Dedifferentiated amniotic fluid mesenchymal stem cell (primary cell): ENCODE measurements at regions not wholly inside any gene's neighbourhood (a gene's known extent, or its start where the extent isn't known, plus 50 kb on each side); places are given as distances from the start of the nearest gene placed in this dataset.
"Not testable (repeated sequence)": the region's sequence is repeated elsewhere in the genome, so short reads cannot be mapped to it uniquely, and the experiment has no call there.

Experiments used
- DNase-seq: peaks from one replicate; pipeline ENCODE4 v3.0.0-alpha.2; 2016; ENCODE audit errors: extremely low spot score

DNA sequence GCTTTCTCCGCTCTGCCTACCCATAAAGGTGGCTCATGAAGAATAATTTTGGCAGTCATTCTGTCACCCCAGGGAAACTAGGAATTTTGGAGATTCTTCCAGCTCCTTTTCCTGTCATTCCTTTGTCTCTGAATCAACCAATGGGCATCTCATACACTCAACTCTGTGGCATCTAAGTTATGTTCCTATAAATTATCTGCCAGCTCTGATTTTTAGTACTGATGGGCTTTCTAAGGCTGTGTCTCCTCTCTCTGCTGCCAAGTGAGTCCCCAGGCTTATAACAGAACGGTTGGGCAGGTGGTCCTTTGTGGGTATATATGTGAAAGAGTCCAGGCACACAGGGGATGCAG, 226.8 kb downstream of the NMUR2 start:
- DNase-seq: no peak

DNA sequence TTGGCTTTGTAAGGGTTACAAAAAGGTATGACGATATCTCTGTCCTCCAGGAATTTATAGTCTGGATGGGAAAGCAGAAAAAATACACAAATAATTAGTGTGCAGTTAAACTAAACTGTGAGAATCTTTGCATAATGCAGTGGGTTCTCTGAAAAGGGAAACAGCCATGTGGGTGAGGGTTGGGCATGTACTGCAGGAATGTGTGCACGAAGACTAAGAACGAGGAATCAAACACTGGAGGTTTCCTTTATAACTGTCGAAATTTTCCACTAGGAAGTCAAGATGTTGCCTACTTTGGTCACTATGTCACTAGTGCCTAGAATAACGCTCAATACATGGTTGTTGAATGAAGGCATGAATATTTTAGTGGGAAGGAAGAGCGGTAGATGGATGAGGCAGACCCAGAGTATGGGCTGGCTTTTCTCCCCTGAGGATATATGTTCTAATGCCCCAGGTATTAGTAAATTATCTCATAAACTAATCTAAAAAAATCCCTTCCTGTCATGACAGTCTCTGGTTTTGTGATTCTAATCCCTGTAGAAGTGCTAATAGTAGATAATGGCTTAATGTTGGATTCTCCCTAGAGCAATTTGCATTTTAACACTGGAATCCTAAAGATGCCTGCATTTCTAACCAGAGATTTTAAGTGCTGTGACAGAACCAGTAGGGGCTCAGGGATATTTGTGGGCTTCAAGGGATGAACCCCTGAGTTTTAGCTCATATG, 227.3 kb downstream of the NMUR2 start:
- DNase-seq: no peak

DNA sequence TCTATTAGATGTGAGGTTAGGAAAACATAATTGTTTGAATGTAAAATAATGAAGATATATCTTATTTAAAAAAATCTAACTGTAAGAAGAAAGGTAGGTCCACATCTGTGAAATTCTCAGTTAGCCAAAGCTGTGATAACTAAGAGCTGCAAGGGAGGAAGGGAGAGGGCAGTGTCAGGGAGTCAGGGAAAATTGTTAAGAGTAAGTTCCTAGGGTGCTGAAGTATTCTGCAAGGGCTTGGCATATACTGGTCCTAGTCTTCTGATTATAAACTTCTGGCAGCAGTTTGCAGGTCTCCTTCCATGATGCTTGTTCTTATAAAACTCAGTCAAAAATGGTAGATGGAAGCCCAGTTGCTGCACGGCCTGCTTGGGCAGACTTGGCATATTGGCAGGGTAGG, 233.2 kb downstream of the NMUR2 start:
- DNase-seq: no peak

DNA sequence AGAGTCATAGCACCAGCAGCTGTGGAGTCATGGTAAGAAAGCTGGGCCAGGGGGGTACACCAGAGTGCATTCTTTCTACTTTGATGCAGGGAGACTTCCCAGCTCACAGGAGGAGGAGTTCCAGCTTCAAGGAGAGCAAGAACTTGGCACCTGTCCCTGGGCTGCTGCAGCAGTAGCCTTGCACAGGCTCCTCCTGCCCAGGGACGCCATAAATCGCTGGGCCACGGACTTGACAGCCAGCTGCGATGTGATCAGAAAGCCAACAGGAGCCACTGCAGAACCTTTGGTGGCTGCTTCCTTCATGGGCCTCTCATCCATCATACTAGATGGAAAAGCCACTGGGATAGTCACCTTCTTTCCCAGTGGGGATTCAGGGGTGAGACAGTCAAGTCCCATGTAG, 234.7 kb downstream of the NMUR2 start:
- DNase-seq: no peak

DNA sequence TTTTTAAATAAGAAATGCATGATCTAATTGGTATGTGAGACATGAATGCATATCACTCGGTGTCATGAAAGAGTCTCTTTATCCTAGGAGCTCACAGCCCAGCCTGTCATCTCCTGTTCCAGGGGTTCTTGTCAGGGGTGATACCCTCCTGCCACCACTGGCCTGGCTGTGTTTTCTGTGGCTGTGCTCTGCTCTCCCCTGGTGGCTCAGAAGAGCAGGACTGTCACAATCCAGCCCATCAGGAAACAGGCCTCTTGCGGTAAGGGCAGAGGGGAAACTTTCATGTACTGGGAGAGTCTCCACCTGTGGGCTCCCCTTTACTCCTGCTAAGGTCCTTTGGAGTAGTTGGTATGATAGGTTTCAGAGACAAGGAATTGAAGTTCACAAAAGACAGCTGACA, 240.2 kb upstream of the GLRA1 start:
- no peak for DNase-seq

DNA sequence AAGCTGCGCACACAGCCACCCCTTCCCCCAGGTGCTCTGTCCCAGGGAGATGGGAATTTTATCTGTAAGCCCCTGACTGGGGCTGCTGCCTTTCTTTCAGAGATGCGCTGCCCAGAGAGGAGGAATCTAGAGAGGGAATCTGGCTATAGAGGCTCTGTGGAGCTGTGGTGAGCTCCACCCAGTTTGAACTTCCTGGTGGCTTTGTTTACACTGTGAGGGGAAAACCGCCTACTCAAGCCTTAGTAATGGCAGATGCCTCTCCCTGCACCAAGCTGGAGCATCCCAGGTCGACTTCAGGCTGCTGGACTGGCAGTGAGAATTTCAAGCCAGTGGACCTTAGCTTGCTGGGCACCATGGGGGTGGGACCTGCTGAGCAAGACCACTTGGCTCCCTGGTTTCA, 235.2 kb upstream of the GLRA1 start:
- DNase-seq: not testable (repeated sequence)

DNA sequence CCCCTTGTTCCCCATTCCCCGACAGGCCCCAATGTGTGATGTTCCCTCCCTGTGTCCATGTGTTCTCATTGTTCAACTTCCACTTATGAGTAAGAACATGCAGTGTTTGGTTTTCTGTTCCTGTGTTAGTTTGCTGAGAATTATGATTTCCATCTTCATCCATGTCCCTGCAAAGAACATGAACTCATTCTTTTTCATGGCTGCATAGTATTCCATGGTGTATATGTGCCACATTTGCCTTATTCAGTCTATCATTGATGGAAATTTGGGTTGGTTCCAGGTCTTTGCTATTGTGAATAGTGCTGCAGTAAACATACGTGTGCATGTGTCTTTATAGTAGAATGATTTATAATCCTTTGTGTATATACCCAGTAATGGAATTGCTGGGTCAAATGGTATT, 229.8 kb upstream of the GLRA1 start:
- not testable (repeated sequence) for DNase-seq

DNA sequence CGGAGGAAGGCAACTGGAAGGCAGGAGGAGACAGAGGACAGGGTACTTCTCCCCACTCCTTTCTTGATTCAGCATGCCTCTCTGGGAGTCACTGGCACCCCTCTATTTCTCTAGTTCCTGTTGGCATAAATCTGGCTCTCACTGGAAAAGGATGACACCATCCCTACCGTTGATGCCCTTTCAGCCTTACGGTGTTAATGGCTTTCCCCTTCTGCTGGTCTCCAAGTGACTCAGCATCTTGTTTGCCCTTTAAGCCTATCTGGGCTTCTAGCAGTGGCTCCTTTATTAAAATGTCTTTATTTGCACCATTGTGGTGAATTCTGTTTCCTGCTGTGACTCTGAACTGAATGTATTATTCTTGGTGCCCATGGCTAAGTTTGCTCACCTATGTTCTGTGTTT, 227.3 kb upstream of the GLRA1 start:
- no peak for DNase-seq

DNA sequence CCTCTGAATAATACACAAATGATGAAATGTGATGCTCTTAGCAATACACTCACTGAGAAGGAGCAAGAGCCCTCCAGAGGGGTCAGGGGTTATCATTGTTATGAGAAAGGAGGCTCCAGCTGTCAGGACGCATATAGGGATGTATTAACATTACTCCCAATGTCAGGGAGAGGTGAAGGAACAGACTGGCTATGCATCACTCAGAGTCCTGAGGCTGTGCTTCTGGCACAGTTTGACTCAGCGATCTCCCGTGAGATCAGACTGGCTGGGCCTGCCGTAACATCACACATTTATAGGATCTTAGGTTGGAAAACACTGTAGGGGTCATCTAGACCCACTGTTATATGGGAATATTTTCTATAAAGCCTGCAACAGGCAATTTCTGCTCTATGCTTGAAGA, 226.5 kb upstream of the GLRA1 start:
- DNase-seq: no peak

DNA sequence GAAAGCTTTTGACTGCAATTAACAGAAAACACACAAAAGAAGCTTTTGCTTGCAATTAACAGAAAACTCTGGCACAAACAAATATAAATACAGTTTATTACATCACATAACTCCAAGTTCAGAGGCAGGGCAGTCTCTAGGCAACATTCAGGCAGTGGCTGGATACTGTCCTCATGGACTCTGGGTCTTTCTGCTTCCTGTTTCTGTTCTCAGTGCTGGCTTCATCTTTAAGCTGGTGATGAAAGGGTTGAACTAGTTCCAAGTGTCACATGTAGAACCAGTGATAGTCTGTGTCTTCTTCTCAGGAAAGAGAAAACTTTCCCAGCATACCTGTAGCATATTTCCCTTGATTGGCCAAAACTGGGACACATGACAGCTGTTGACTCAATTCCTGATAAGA, 222.6 kb upstream of the GLRA1 start:
- no peak for DNase-seq

DNA sequence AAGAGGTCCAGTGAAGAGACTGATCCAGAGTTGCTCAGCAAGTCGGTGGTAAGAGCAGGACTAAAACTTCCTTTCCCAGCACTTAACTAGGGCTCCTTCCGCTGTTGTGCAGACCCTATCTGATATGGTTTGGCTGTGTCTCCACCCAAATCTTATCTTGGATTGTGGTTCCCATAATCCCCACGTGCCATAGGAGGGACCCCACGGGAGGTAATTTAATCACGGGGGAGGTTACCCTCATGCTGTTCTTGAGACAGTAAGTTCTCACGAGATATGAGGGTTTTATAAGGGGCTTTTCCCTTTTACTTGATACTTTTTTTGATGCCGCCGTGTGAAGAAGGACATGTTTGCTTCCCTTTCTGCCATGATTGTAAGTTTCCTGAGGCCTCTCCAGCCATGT, 221.9 kb upstream of the GLRA1 start:
- no peak for DNase-seq

DNA sequence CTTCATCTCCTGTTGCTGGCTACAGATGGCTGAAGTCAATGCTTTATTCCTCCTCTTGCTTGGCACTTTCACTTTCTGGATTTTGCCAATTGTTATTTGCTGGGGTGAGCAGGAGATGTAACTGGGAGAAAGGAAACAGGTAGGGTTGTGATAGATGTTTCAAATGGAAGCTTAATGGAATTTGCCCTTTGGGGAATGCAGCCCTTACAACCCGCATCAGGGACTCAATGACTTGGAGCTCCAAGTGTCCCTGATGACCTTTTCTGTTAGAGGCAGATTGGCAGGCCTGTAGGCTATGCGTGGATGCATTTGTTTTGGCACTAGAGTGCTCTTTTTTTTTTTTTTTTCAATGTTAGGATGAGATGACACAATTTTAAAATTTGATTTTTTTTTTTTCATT, 219.9 kb upstream of the GLRA1 start:
- no peak for DNase-seq

DNA sequence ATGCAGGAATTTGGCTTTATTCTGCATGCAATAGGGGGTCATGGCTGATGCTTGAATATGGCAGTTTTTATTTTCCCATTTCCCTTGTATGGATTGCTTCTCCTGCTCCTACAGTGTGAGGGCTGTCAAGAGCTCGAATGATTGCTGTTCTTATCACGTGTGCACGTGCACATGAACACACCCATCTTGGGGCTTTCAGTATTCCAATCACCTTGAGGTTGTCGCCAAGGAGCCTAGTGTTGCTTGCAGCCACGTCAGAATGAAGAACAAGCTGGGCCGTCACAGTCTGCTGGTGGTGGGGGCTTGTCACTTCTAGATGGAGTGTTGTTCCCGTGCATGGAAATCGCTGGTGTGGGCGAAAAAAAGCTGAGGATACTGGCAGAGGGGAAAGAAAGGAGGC, 219.4 kb upstream of the GLRA1 start:
- no peak for DNase-seq

DNA sequence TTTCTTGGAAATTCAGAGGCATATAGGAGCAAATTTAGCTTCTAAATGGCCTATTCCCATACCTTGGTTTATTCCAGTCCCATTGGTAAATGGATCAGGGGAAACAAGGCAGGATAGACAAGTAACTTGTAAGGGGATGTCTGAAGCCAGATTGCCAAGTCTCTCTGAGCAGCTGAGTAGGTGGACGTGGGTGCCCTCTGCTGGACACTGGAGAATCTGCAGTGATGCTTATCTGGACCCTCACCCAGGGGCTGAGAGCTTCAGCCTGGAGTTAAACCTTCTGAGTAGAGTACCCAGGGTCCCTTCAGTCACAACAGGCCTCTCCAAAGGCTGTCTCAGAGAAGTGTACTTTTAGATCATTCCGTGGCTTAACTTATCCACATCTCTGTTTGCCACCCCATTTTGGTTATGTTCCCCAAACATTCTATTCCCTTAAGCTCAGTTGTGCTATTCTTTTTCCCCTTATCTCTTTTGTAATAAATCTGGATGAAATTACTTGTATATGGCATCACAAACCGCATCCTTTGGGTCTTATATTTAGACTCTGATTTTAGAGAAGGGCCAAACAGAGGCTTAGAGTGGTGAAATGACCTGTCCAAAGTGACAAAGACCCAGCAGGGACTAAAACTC, 218.3 kb upstream of the GLRA1 start:
- peak; percentile 57 for DNase-seq

DNA sequence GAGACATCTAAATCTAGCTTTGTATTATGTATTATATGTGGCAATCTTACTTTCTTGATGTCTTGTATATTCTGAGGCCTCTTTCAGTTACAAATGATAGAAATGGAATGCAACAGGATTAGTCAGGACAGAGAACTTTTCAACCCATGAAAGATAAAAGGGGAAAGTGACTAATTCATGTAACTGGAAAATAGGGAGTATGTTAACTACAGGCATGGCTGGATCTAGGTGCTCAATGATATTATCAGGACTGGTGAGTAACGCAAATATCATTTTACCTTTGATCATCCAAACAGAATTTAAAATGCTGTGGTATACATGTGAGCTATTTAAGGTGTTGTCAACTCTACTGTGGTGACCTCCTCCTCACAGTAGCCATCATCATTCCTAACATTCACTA, 215.7 kb upstream of the GLRA1 start:
- DNase-seq: no peak

DNA sequence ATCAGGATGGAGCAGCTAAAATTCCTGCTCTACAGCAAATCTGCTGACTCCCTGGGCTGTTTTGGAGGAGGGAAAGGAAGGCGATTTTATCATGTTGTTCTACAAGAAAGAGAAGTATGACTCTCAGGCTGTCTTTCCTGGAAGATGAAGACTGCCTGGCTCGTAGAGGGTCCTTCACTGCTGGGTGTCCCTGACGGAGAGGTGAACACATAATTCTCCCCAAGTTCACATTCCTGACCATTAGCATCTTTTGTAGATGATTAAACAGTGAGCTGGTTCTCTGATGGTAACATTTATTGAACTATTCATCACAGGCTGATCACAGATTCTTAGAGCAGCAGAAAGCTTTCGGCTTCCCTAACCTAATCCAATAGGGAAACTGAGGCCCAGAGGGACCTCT, 212.4 kb upstream of the GLRA1 start:
- DNase-seq: no peak

DNA sequence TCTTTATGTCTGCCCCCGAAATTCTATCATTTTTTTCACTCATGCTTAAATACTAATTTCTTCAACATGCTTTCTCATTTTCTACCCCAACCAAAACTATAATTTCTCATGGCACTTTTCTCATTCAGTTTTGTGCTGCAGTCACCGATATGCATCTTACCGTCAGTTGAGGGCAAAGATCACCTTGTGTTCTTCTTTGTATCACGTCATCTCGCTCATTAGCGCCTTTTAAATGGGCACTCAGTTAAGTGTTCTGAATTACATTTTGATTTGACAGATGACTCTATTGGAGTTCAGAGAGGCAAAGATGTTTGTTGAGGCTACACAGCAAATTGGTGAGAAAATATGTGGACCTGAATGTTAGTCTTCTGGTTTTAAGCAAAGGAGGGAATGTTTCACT, 211.7 kb upstream of the GLRA1 start:
- no peak for DNase-seq

DNA sequence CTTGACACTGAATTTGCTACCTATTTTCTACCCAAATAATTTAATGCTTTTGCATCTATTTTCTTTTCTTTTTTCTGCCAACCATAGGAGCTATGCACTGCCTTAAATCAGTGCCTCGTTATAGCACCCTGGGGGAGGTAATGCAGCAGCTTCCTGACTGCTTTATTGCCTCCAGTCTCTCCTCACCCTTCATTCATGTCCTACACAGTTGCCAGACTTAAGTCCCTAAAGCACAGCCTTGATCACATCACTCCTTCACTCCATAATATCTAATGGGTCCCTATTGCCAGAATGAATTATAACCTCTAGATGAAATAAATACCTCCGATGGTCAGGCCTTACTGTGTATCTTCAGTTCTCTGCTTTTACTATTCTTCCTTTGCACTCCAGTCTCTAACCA, 211.2 kb upstream of the GLRA1 start:
- no peak for DNase-seq

DNA sequence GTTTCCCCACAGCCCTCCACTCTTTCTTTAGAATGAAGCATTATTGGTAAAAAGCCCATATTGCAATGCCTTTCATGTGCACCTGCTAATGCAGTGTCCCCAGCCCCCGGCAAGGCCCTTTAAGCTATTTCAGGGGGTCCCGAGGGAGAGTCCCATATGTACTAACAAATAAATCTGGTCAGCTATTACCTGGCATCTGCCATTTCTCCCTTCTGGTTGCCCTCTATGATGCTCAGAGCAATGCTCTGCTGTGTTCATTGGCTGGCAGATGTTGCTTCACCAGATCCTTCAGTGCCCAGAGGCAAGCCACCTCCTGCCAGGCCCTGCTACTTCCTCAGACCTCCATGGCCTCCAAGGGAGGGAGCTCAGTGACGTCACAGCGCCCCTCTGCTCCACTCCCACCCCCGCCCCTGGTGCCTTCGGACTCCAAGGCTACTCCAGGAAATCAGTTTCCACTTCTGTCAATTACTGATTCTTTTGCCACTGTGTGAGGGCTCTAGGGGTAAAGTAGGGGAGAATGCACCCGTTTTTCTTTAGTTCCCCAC, 201.1 kb upstream of the GLRA1 start:
- DNase-seq: no peak

DNA sequence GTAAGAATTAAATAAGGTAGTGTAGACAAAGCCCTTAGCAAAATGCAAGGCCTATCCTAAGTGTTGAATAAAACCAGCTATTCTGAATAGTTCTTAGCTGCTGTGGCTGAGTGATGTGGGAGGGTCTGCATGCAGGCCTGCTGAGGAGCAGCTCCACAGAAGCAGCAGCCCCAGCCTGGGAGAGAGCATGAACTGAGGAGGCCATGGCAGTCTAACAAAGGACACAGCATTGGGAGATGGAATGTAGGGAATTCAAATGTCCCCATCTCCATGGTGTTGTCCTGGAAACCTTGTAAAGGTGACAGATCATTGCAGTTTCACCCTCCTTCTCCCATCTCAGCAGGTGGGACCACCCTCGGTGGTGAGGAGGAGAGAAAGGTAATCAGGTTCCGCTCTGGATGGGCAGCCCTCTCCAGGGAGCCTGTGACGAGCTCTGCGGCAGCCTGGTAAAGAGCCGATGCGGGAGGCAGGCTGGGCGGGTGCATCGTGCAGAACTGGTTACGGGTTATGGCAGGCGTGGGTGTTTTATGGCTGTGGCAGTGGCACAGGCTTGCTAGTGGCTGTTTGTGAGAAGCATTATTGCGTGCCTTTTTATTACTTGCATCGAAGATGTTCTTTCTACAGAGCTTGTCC, 199.9 kb upstream of the GLRA1 start:
- DNase-seq: no peak

DNA sequence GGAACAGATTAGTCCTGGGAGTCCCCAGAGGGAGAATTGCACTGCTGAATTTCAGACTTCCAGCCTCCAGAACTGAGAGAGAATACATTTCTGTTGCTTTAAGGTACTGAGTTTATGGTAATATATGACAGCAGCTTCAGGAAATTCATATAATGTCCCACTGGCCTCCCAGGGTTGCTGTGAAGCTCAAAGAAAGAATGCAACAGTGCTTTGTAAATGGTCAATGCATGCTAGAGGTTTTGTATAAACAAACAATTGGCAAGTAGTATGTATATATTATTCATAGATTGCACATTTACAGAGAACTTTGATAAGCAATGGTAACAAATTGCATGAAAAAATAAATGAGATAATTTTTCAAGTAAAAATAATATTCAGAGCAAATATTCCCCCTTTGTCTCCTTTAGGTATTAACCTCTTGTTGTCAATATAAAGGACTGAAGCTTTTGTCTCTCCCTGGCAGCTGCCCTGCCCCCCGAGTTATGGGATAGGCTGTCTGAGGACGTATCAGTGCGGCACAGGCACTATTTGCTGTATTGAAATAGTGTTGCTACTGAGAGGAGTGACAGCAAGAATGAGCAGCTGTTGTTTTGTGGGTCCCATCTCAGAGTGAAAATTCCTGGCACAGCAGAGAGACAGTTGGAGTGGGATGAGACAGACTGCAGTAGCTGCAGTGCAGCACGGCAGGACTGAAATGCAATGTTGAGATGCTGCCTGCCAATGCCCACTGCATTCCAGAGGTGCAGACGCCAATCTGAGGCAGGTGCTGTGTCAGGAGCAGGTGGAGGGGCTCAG, 194.2 kb upstream of the GLRA1 start:
- DNase-seq: no peak

DNA sequence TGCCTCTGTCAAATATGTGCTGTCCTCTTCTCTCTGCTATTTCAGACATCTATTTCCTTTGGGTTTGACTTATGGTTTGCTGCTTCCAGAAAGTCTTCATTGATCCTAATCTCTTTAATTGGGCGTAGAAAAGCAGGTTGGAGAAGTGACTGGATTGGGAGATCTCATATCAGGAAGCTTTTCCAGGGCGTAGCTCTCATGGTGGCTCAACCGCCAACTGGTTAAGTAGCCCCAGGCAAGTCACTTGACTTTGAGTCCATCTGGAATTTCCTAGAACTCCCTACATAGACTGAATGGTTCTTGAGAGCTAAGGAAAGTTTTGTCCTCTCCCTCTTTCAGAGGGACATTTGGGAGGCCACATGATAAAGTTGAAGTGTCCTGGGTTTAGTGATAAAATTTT, 192.3 kb upstream of the GLRA1 start:
- DNase-seq: no peak
